Esophagus muscularis mucosa (tissue), 4 donors: ENCODE measurements at regions not wholly inside any gene's neighbourhood (a gene's known extent, or its start where the extent isn't known, plus 50 kb on each side); places are given as distances from the start of the nearest gene placed in this dataset.

Source experiments
- DNase-seq: peaks from one replicate; pipeline ENCODE4 v3.0.0-alpha.2; 2017; ENCODE audit errors: extremely low spot score
- H3K27ac ChIP-seq, 4 donors: fragments of 200-600 bp; sonication (generic); replicated peaks in 1 of 4; 1 replicate in 3 of 4; 2 replicates in 1 of 4; pipeline ENCODE4 v1.5.1; 2016 to 2019; ENCODE audit warnings: mild to moderate bottlenecking in 1 of 4
- H3K27me3 ChIP-seq, 4 donors: fragments of 200-600 bp; sonication (generic); one replicate each; pipeline versions ENCODE4 v1.5.1 to v1.6.0; 2016 to 2019
- H3K36me3 ChIP-seq, 4 donors: fragments of 200-600 bp; sonication (generic); one replicate each; pipeline ENCODE4 v1.5.1; 2016 to 2019
- H3K4me1 ChIP-seq, 4 donors: fragments of 200-600 bp; sonication (generic); one replicate each; pipeline ENCODE4 v1.5.1; 2016 to 2019
- H3K4me3 ChIP-seq, 4 donors: fragments of 200-600 bp; sonication (generic); 1 replicate in 2 of 4; 2 replicates in 2 of 4; pipeline ENCODE4 v1.5.1; 2016 to 2019; ENCODE audit warnings: mild to moderate bottlenecking in 4 of 4, moderate library complexity in 1 of 4
- H3K9me3 ChIP-seq, 4 donors: fragments of 200-600 bp; sonication (generic); 1 replicate in 3 of 4; 2 replicates in 1 of 4; pipeline ENCODE4 v1.5.1; 2016 to 2019
- EP300 ChIP-seq: sonication (generic); formaldehyde crosslinking; IDR thresholded peaks from one replicate; pipeline ENCODE4 v1.6.1; 2017; ENCODE audit warnings: antibody characterized with exemption
- POLR2A ChIP-seq: fragments of 450-650 bp; IDR thresholded peaks from one replicate; pipeline ENCODE4 v1.6.1; 2017; ENCODE audit warnings: antibody characterized with exemption, moderate library complexity, mild to moderate bottlenecking, low read depth
- POLR2AphosphoS5 ChIP-seq, 2 donors: sonication (generic); formaldehyde crosslinking; IDR thresholded peaks; one replicate each; pipeline ENCODE4 v1.6.1; 2017; ENCODE audit warnings: antibody characterized with exemption in 2 of 2
- WGBS: methylation state at CpG from one replicate; pipeline ENCODE4 v1.1.5; 2018; 5-methylcytosine and 5-hydroxymethylcytosine counted together
- intact Hi-C: fragments of 100-400 bp; cut with DNase I; formaldehyde crosslinking; loops from one replicate; pipeline ENCODE4 v1.15.1; 2023
- TF ChIP-seq, protein P1 (sequence below), 3 experiments: fragments of 200-600 bp in 2 of 3; fragments of 450-650 bp in 1 of 3; sonication (generic) in 2 of 3; IDR thresholded peaks; one replicate each; pipeline ENCODE4 v1.5.1; 2017 to 2019; ENCODE audit warnings: antibody characterized with exemption in 3 of 3, mild to moderate bottlenecking in 2 of 3, moderate library complexity in 1 of 3

DNA sequence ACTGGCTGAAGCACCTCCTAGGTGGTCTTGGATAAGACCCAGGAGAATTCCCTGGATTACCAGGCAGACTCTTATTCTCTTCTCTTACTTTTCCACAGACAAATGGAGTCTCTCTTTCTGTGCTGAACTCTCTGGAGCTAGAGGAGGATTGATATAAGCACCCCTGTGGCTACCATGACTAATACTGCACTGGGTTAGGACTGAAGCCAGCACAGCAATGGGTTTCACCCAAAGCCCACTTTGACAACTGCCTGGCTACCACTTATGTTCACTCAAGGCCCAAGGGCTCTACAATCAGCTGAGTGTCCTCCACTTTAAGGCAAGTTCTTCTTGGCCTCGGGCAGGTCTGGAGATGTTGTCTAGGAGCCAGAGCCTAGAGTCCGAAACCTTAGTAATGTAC lies 225.5 kb downstream of the DIPK2A start:
- 89% methylated on average over 2 of the region's 2 CpGs for WGBS
- Histone ChIP-seq H3K36me3 (no peaks in the 10 kb centered on the region), H3K4me3 (no peak overlapping the region), H3K9me3 (peaks cover 0 to 14% (median 3%) of the 10 kb centered on the region in 4 donors), H3K27ac (no peak overlapping the region), H3K27me3 (no peaks in the 10 kb centered on the region), H3K4me1 (no peaks in the 10 kb centered on the region)
- TF ChIP-seq EP300 = no peak
- no peak for TF ChIP-seq POLR2AphosphoS5 (IDR thresholded peaks at IDR 0.05)
- no peak for TF ChIP-seq POLR2A
- TF ChIP-seq, protein P1, sequence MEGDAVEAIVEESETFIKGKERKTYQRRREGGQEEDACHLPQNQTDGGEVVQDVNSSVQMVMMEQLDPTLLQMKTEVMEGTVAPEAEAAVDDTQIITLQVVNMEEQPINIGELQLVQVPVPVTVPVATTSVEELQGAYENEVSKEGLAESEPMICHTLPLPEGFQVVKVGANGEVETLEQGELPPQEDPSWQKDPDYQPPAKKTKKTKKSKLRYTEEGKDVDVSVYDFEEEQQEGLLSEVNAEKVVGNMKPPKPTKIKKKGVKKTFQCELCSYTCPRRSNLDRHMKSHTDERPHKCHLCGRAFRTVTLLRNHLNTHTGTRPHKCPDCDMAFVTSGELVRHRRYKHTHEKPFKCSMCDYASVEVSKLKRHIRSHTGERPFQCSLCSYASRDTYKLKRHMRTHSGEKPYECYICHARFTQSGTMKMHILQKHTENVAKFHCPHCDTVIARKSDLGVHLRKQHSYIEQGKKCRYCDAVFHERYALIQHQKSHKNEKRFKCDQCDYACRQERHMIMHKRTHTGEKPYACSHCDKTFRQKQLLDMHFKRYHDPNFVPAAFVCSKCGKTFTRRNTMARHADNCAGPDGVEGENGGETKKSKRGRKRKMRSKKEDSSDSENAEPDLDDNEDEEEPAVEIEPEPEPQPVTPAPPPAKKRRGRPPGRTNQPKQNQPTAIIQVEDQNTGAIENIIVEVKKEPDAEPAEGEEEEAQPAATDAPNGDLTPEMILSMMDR (IDR thresholded peaks at IDR 0.05) = no peak
- no peak for DNase-seq
- intact Hi-C loops = no loop called here

DNA sequence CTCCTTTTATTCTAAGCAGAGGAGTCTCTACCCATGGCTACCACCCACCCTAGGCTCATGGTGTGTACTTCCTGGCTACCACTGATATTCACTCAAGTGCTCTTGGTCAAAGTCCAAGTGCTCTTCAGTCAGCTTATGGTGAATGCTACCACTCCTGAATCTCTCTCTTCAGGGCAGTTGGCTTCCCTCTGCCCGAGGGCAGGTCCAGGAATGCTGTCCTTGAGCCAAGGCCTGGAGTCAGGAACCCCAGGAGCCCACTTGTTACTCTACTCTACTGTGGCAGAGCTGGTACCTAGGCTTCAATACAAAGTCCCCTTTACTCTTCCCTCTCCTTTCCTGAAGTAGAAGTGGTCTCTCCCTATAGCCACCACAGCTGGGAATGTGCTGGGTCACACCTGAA lies 226.0 kb downstream of the DIPK2A start:
- TF ChIP-seq EP300 = no peak
- TF ChIP-seq, protein P1 (IDR thresholded peaks at IDR 0.05) = no peak
- TF ChIP-seq POLR2AphosphoS5 (IDR thresholded peaks at IDR 0.05) = no peak
- TF ChIP-seq POLR2A = no peak
- no peaks in the 10 kb centered on the region for H3K36me3 ChIP-seq
- no peak for DNase-seq
- peaks cover 0 to 14% (median 3%) of the 10 kb centered on the region in 4 donors for H3K9me3 ChIP-seq
- H3K27me3 ChIP-seq = no peaks in the 10 kb centered on the region
- H3K27ac ChIP-seq = no peak overlapping the region
- 86% methylated on average over 1 of the region's 1 CpG for WGBS
- H3K4me1 ChIP-seq = no peaks in the 10 kb centered on the region
- intact Hi-C loops = no loop called here
- no peak overlapping the region for H3K4me3 ChIP-seq

DNA sequence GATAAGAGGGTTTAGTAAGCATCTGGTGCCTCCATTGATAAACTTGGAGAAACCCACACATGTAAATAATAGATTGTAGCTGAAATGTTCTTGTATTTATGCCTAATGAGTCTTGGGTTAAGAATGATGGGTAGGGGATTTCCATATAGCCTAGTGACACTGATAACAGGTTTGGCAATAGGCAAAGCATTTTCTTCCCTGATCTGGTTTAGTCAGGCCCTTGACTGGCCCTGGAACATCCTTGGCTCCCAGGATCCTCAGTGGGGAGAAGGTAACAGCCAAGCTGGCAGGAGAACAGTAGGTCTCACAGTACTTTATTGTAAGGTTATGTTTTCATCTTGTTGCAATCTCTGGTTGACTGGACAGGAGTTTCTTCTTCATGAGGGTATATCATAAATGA lies 228.4 kb downstream of the DIPK2A start:
- H3K27me3 ChIP-seq = no peaks in the 10 kb centered on the region
- no peak for DNase-seq
- intact Hi-C loops = no loop called here

DNA sequence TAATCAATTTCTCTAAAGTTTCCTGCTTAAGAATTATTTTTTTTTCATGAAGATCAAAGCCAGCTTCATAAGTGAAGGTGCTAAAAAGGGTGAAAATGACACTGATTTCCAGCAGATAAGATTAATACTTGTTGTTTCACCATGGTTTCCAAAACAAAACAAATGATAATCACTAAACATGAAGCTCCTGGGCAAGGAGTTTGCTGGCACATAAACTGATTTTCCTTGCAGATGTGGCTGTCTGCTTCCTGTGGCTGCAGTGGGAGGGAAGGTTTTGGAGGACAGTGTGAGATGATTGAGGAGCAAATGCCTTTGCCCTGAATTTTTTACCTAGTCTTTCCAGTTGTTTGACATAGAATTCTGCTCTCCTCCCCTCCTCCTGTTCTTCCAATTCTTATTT lies 228.8 kb downstream of the DIPK2A start:
- intact Hi-C loops = no loop called here
- Histone ChIP-seq H3K4me3 (no peak overlapping the region), H3K27me3 (no peaks in the 10 kb centered on the region), H3K9me3 (peaks cover 0 to under 1% (median 0%) of the 10 kb centered on the region in 4 donors), H3K27ac (no peak overlapping the region), H3K4me1 (no peaks in the 10 kb centered on the region), H3K36me3 (no peaks in the 10 kb centered on the region)
- no peak for DNase-seq
- TF ChIP-seq POLR2A (no peak), EP300 (no peak), POLR2AphosphoS5 (IDR thresholded peaks at IDR 0.05) (no peak)
- TF ChIP-seq, protein P1 (IDR thresholded peaks at IDR 0.05) = no peak

More for the DNA sequence above, 228.4 kb downstream of the DIPK2A start:
- TF ChIP-seq EP300 (no peak), POLR2AphosphoS5 (IDR thresholded peaks at IDR 0.05) (no peak), POLR2A (no peak)
- TF ChIP-seq, protein P1 (IDR thresholded peaks at IDR 0.05) = no peak
- no peak overlapping the region for H3K4me3 ChIP-seq
- H3K9me3 ChIP-seq = peaks cover 0 to 5% (median 2%) of the 10 kb centered on the region in 4 donors
- no peak overlapping the region for H3K27ac ChIP-seq
- H3K4me1 ChIP-seq = no peaks in the 10 kb centered on the region
- H3K36me3 ChIP-seq = no peaks in the 10 kb centered on the region

DNA sequence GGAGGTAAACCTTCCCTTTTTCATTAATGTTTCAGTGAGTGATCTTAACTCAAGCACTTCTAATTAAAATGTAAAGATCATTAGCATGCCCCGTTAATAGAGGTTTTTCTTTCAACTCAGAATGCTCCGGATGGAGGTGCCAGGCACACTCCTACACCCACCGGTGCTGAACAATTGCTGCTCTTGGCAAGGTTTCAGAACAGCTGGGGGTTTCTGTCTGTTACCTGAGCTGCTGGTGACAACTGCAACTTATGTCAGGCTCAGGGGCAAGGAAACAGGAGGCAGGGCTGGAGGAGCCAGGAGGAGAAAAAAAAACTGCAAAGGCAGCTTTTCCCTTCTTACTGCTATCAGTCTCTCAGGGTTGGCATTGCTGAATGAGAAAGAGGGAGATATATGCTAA lies 250.1 kb downstream of the DIPK2A start:
- Histone ChIP-seq H3K4me3 (no peak overlapping the region), H3K27me3 (no peaks in the 10 kb centered on the region), H3K27ac (no peak overlapping the region), H3K4me1 (no peaks in the 10 kb centered on the region), H3K36me3 (no peaks in the 10 kb centered on the region), H3K9me3 (no peaks in the 10 kb centered on the region)
- intact Hi-C loops = no loop called here
- WGBS = 56% methylated on average over 3 of the region's 3 CpGs
- TF ChIP-seq, protein P1 (IDR thresholded peaks at IDR 0.05) = no peak
- TF ChIP-seq POLR2AphosphoS5 (IDR thresholded peaks at IDR 0.05) = no peak
- no peak for TF ChIP-seq POLR2A
- no peak for TF ChIP-seq EP300
- no peak for DNase-seq
